Ishikawa (cell line): ENCODE measurements at regions not wholly inside any gene's neighbourhood (a gene's known extent, or its start where the extent isn't known, plus 50 kb on each side); places are given as distances from the start of the nearest gene placed in this dataset.

ENCODE experiments used
- MAX ChIP-seq: IDR thresholded peaks from 2 replicates; pipeline ENCODE4 v1.6.1; 2012
- REST ChIP-seq: IDR thresholded peaks from 2 replicates; pipeline ENCODE4 v1.6.1; 2012; ENCODE audit warnings: low read depth, mild to moderate bottlenecking
- TAF1 ChIP-seq: IDR thresholded peaks from 2 replicates; pipeline ENCODE4 v1.6.1; 2012; ENCODE audit warnings: low read depth, mild to moderate bottlenecking

- TF ChIP-seq REST (no peak), MAX (no peak), TAF1 (no peak)
These were observed 123.3 kb downstream of the ARL4C start for GRCh38 chr2:234373481-234374149.
